Stomach (tissue), 8 donors: ENCODE measurements at regions not wholly inside any gene's neighbourhood (a gene's known extent, or its start where the extent isn't known, plus 50 kb on each side); places are given as distances from the start of the nearest gene placed in this dataset.

Experiments
- DNase-seq, 2 donors: peaks; one replicate each; pipeline versions ENCODE4 v3.0.0 to v3.0.0-alpha.2; 2013 to 2019
- H3K27ac ChIP-seq, 5 donors: fragments of 200-600 bp in 4 of 5; sonication (generic) in 4 of 5; one replicate each; pipeline ENCODE4 v1.5.1; 2013 to 2019; ENCODE audit warnings: mild to moderate bottlenecking in 1 of 5, moderate library complexity in 1 of 5
- H3K27me3 ChIP-seq, 3 donors: fragments of 200-600 bp; sonication (generic); one replicate each; pipeline ENCODE4 v1.5.1; 2017 to 2019; ENCODE audit warnings: mixed run types in 1 of 3
- H3K36me3 ChIP-seq, 4 donors: fragments of 200-600 bp; sonication (generic); 1 replicate in 3 of 4; 2 replicates in 1 of 4; pipeline ENCODE4 v1.5.1; 2016 to 2019
- H3K4me1 ChIP-seq, 4 donors: fragments of 200-600 bp; sonication (generic); one replicate each; pipeline ENCODE4 v1.5.1; 2016 to 2019
- H3K4me3 ChIP-seq, 4 donors: fragments of 200-600 bp; sonication (generic) in 3 of 4; one replicate each; pipeline ENCODE4 v1.5.1; 2016 to 2019; ENCODE audit warnings: mild to moderate bottlenecking in 1 of 4
- H3K9me3 ChIP-seq, 4 donors: fragments of 200-600 bp; sonication (generic); one replicate each; pipeline ENCODE4 v1.5.1; 2016 to 2019
- CTCF ChIP-seq, 7 experiments: fragments of 450-650 bp in 4 of 7; fragments of 200-600 bp in 3 of 7; sonication (generic) in 3 of 7; IDR thresholded peaks; one replicate each; pipeline ENCODE4 v1.5.1; 2016 to 2019; ENCODE audit warnings: antibody characterized with exemption in 7 of 7, control low read depth in 2 of 7, mild to moderate bottlenecking in 1 of 7
- EP300 ChIP-seq: sonication (generic); formaldehyde crosslinking; IDR thresholded peaks from one replicate; pipeline ENCODE4 v1.6.1; 2017; ENCODE audit warnings: antibody characterized with exemption
- POLR2A ChIP-seq, 4 donors: fragments of 450-650 bp; IDR thresholded peaks; one replicate each; pipeline ENCODE4 v1.6.1; 2016; ENCODE audit warnings: antibody characterized with exemption in 4 of 4, control low read depth in 2 of 4, mild to moderate bottlenecking in 1 of 4, moderate library complexity in 1 of 4
- POLR2AphosphoS5 ChIP-seq, 3 donors: sonication (generic); formaldehyde crosslinking; IDR thresholded peaks; one replicate each; pipeline ENCODE4 v1.6.1; 2016; ENCODE audit warnings: antibody characterized with exemption in 3 of 3
- WGBS, 5 donors: extraction: QIAGEN DNeasy Blood & Tissue Kit in 3 of 5; methylation state at CpG; one replicate each; pipeline versions ENCODE4 v1.1.5 to v1.1.7; 2013 to 2018; 5-methylcytosine and 5-hydroxymethylcytosine counted together
- intact Hi-C: fragments of 100-400 bp; cut with DNase I; formaldehyde crosslinking; loops from one replicate; pipeline ENCODE4 v1.15.1; 2023; ENCODE audit warnings: low total_unique reads
- donor health status: healthy with polysubstance abuse.
- donor health status: Bipolar disorder and iron deficiency.
- donor health status: healthy.

DNA sequence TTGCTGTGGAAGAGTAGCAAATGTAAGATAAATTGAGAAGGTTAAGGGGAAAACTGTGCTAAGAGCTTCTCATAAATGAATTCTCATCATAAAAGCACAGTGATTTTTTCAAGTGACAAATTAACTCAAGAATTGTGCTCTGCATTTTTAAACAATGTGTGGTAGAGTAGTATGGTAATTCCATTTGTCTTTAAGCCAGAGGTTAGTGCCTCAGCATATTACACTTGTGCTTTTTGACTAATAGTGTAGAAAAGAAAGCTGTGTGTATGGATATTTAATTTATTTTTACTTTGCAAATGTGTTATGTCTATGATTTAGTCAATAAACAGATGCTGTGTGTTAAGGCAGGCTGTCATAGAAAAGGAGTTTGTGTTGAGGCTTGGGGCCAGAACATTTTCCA, 61.0 kb downstream of the FHIP1A start:
- no peak for DNase-seq
- TF ChIP-seq CTCF (IDR thresholded peaks at IDR 0.05) (no peak), POLR2AphosphoS5 (IDR thresholded peaks at IDR 0.05) (no peak), POLR2A (IDR thresholded peaks at IDR 0.05) (no peak), EP300 (no peak)
- intact Hi-C loops: no loop called here

GRCh38 chr4:151471728-151472127, 62.8 kb downstream of the FHIP1A start:
- peaks cover 0 to 12% (median 3%) of the 10 kb centered on the region in 4 donors for H3K4me1 ChIP-seq
- H3K4me3 ChIP-seq: no peak overlapping the region
- no peaks in the 10 kb centered on the region for H3K27me3 ChIP-seq
- no peaks in the 10 kb centered on the region for H3K36me3 ChIP-seq
- DNase-seq: no peak
- intact Hi-C loops: no loop called here
- no peak overlapping the region for H3K27ac ChIP-seq
- WGBS, 5 donors: 91 to 97% (median 94%) methylated on average over 4 of the region's 4 CpGs
- TF ChIP-seq POLR2A (IDR thresholded peaks at IDR 0.05) (no peak), POLR2AphosphoS5 (IDR thresholded peaks at IDR 0.05) (no peak), EP300 (no peak), CTCF (IDR thresholded peaks at IDR 0.05) (no peak)
- H3K9me3 ChIP-seq: no peaks in the 10 kb centered on the region

More for the DNA sequence above, 61.0 kb downstream of the FHIP1A start:
- Histone ChIP-seq H3K27me3 (no peaks in the 10 kb centered on the region), H3K4me1 (peaks cover 0 to 12% (median 3%) of the 10 kb centered on the region in 4 donors), H3K27ac (no peak overlapping the region), H3K36me3 (no peaks in the 10 kb centered on the region), H3K9me3 (no peaks in the 10 kb centered on the region), H3K4me3 (no peak overlapping the region)

DNA sequence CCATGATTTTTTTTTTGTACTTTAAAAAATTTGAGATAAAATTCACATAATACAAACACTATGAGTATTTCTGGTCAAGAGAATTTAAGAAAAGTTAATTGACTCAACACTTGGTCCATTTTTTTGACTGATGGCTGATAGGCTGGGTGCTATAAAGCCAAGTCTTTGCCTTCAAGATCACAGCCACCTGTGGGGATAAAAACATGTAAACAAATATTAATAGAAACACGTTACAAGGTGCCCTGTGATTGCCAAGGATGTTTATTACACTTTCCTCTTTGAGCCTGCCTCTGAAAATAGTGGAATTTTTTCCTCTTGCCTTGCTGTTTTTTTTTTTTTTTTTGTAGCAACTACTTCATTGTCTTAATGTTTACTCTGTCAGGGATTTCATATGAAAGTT, 63.3 kb downstream of the FHIP1A start:
- H3K27ac ChIP-seq: no peak overlapping the region
- no peaks in the 10 kb centered on the region for H3K9me3 ChIP-seq
- DNase-seq: no peak
- TF ChIP-seq CTCF (IDR thresholded peaks at IDR 0.05) (no peak), POLR2AphosphoS5 (IDR thresholded peaks at IDR 0.05) (no peak), EP300 (no peak), POLR2A (IDR thresholded peaks at IDR 0.05) (no peak)
- 13 to 31% (median 23%) methylated on average over 1 of the region's 1 CpG for WGBS, 5 donors
- no peak overlapping the region for H3K4me3 ChIP-seq
- H3K4me1 ChIP-seq: peaks cover 0 to 12% (median 3%) of the 10 kb centered on the region in 4 donors
- intact Hi-C loops: no loop called here
- no peaks in the 10 kb centered on the region for H3K27me3 ChIP-seq
- no peaks in the 10 kb centered on the region for H3K36me3 ChIP-seq

- 35 to 51% (median 40%) methylated on average over 1 of the region's 1 CpG for WGBS, 5 donors
- Histone ChIP-seq H3K9me3 (no peaks in the 10 kb centered on the region), H3K4me1 (peaks cover 0 to 12% (median 3%) of the 10 kb centered on the region in 4 donors), H3K36me3 (no peaks in the 10 kb centered on the region), H3K4me3 (no peak overlapping the region), H3K27ac (no peak overlapping the region), H3K27me3 (no peaks in the 10 kb centered on the region)
- no peak for DNase-seq
- TF ChIP-seq POLR2A (IDR thresholded peaks at IDR 0.05) (no peak), EP300 (no peak), POLR2AphosphoS5 (IDR thresholded peaks at IDR 0.05) (no peak), CTCF (IDR thresholded peaks at IDR 0.05) (no peak)
- intact Hi-C loops: no loop called here
Measured at GRCh38 chr4:151472711-151473110, 63.7 kb downstream of the FHIP1A start.
